Naive thymus-derived CD4-positive, alpha-beta T cell (primary cell): ENCODE measurements at regions not wholly inside any gene's neighbourhood (a gene's known extent, or its start where the extent isn't known, plus 50 kb on each side); places are given as distances from the start of the nearest gene placed in this dataset.

ENCODE experiments used
- ATAC-seq: fragments of 150-1000 bp; cut with Tn5 transposase; 2 replicates; pipeline ENCODE4 v1.10.0; 2021; ENCODE audit warnings: mild to moderate bottlenecking, moderate library complexity
- CTCF ChIA-PET: fragments of 350-600 bp; sonication (Branson Sonifier 250); formaldehyde crosslinking; loops from one replicate; lab custom pipeline; 2021; ENCODE audit warnings: antibody characterized with exemption; lab: Charles Lee
- POLR2A ChIA-PET: fragments of 350-600 bp; sonication (Branson Sonifier 250); formaldehyde crosslinking; loops from one replicate; lab custom pipeline; 2021; ENCODE audit warnings: antibody characterized with exemption, inconsistent platforms; lab: Charles Lee
- DNase-seq, 9 donors: peaks; one replicate each; pipeline versions ENCODE4 v3.0.0 to v3.0.0-alpha.2; 2020 to 2022; ENCODE audit warnings: mixed read lengths in 1 of 9
- H3K27ac ChIP-seq: one replicate; pipeline ENCODE4 v1.7.0; 2013; ENCODE audit warnings: mild to moderate bottlenecking, low read depth, low read length, moderate library complexity
- H3K27me3 ChIP-seq, 2 donors: one replicate each; pipeline ENCODE4 v1.7.0; 2013; ENCODE audit warnings: low read length in 2 of 2, mild to moderate bottlenecking in 2 of 2, moderate library complexity in 2 of 2; ENCODE audit not compliant: control insufficient read depth in 2 of 2, insufficient read depth in 2 of 2
- H3K36me3 ChIP-seq, 3 experiments: 1 replicate in 2 of 3; 2 replicates in 1 of 3; pipeline ENCODE4 v1.7.0; 2013; ENCODE audit warnings: low read length in 3 of 3, mild to moderate bottlenecking in 3 of 3, moderate library complexity in 1 of 3; ENCODE audit not compliant: insufficient read depth in 3 of 3, control insufficient read depth in 2 of 3
- H3K4me1 ChIP-seq, 2 donors: one replicate each; pipeline ENCODE4 v1.7.0; 2013; ENCODE audit warnings: low read length in 2 of 2, mild to moderate bottlenecking in 2 of 2, moderate library complexity in 1 of 2; ENCODE audit not compliant: control insufficient read depth in 2 of 2, insufficient read depth in 2 of 2
- H3K4me3 ChIP-seq: 2 replicates; pipeline ENCODE4 v1.7.0; 2013; ENCODE audit warnings: mild to moderate bottlenecking, low read length
- H3K9me3 ChIP-seq, 3 experiments: 1 replicate in 2 of 3; 2 replicates in 1 of 3; pipeline ENCODE4 v1.7.0; 2013; ENCODE audit warnings: low read length in 3 of 3; ENCODE audit not compliant: control insufficient read depth in 2 of 3
- H3K27ac Mint-ChIP-seq, 9 donors: one replicate each; pipeline ENCODE4 v1.8.0; 2020 to 2022; ENCODE audit warnings: mixed read lengths in 9 of 9, mild to moderate bottlenecking in 8 of 9, moderate library complexity in 5 of 9, inconsistent platforms in 2 of 9
- H3K27me3 Mint-ChIP-seq, 5 donors: one replicate each; pipeline ENCODE4 v1.8.0; 2021 to 2022; ENCODE audit warnings: mixed read lengths in 5 of 5, mild to moderate bottlenecking in 1 of 5
- H3K36me3 Mint-ChIP-seq, 5 donors: one replicate each; pipeline ENCODE4 v1.8.0; 2020 to 2022; ENCODE audit warnings: mixed read lengths in 5 of 5, mild to moderate bottlenecking in 3 of 5, inconsistent platforms in 1 of 5
- H3K4me1 Mint-ChIP-seq, 7 donors: one replicate each; pipeline ENCODE4 v1.8.0; 2020 to 2022; ENCODE audit warnings: mixed read lengths in 7 of 7, mild to moderate bottlenecking in 3 of 7, inconsistent platforms in 1 of 7
- H3K4me3 Mint-ChIP-seq, 10 donors: one replicate each; pipeline ENCODE4 v1.8.0; 2020 to 2022; ENCODE audit warnings: mild to moderate bottlenecking in 10 of 10, mixed read lengths in 10 of 10, moderate library complexity in 6 of 10, inconsistent platforms in 2 of 10
- H3K9me3 Mint-ChIP-seq, 11 donors: one replicate each; pipeline ENCODE4 v1.8.0; 2020 to 2022; ENCODE audit warnings: mixed read lengths in 11 of 11, mild to moderate bottlenecking in 4 of 11, inconsistent platforms in 1 of 11, moderate library complexity in 1 of 11
- intact Hi-C, 2 donors: fragments of 100-400 bp; cut with micrococcal nuclease; formaldehyde crosslinking; loops; one replicate each; pipeline ENCODE4 v1.15.1; 2023

- H3K36me3 ChIP-seq, result no peaks in the 10 kb centered on the region
- H3K27ac ChIP-seq, result no peak overlapping the region
- ChIA-PET CTCF (interaction anchor here (1.2 kb wide), 1 partner anchor 12 kb away, joined by 3 read pairs; no protein-coding TSS in a partner anchor), POLR2A (interaction anchor here (0.6 kb wide), 1 partner anchor 282 kb away, joined by 3 read pairs; no protein-coding TSS in a partner anchor)
- ATAC-seq (peak; percentile 44), DNase-seq (no peak)
- H3K4me1 ChIP-seq, result peaks cover 32 to 35% of the 10 kb centered on the region in 2 donors
- intact Hi-C loops, result no loop called here
- peaks cover 0 to 4% (median 0%) of the 10 kb centered on the region in 5 donors for H3K27me3 Mint-ChIP-seq
- H3K4me3 Mint-ChIP-seq, result no peak overlapping the region
- no peaks in the 10 kb centered on the region for H3K9me3 ChIP-seq
- H3K27ac Mint-ChIP-seq, result peak overlapping the region in 1 of 9 donors; percentile 16
- peaks cover 0 to 2% (median 0%) of the 10 kb centered on the region in 11 donors for H3K9me3 Mint-ChIP-seq
- peaks cover 0 to 2% (median 0%) of the 10 kb centered on the region in 5 donors for H3K36me3 Mint-ChIP-seq
- H3K4me1 Mint-ChIP-seq, result peaks cover 0 to 16% (median 0%) of the 10 kb centered on the region in 7 donors
- no peak overlapping the region for H3K4me3 ChIP-seq
- no peaks in the 10 kb centered on the region for H3K27me3 ChIP-seq
These were observed 607.0 kb downstream of the NPHP4 start for GRCh38 chr1:5385096-5385799.

GRCh38 chr1:5381491-5381890 is 610.7 kb downstream of the NPHP4 start:
- no peak for ATAC-seq

GRCh38 chr1:5379176-5379759 is 613.0 kb downstream of the NPHP4 start:
- no peaks in the 10 kb centered on the region for H3K27me3 ChIP-seq
- Mint-ChIP-seq H3K27me3 (peaks cover 0 to 4% (median 0%) of the 10 kb centered on the region in 5 donors), H3K27ac (no peak overlapping the region), H3K36me3 (no peaks in the 10 kb centered on the region), H3K4me1 (peaks cover 0 to 12% (median 0%) of the 10 kb centered on the region in 7 donors), H3K9me3 (peaks cover 0 to under 1% (median 0%) of the 10 kb centered on the region in 11 donors), H3K4me3 (no peak overlapping the region)
- ChIA-PET CTCF (no interaction called here), POLR2A (interaction anchor here (1.3 to 2.2 kb wide), 2 partner anchors 8 to 9 kb away, joined by 4 to 11 read pairs; no protein-coding TSS in a partner anchor)
- no peak overlapping the region for H3K27ac ChIP-seq
- H3K9me3 ChIP-seq, result no peaks in the 10 kb centered on the region
- ATAC-seq, result no peak
- H3K4me3 ChIP-seq, result no peak overlapping the region
- H3K4me1 ChIP-seq, result no peaks in the 10 kb centered on the region
- DNase-seq, result no peak
- intact Hi-C loops, result no loop called here
- no peaks in the 10 kb centered on the region for H3K36me3 ChIP-seq

More at GRCh38 chr1:5381491-5381890, 610.7 kb downstream of the NPHP4 start:
- ChIA-PET CTCF (no interaction called here), POLR2A (interaction anchor here (0.7 to 2.2 kb wide), 2 partner anchors 10 to 21 kb away, joined by 3 to 11 read pairs; no protein-coding TSS in a partner anchor)
- Histone ChIP-seq H3K4me3 (no peak overlapping the region), H3K36me3 (no peaks in the 10 kb centered on the region), H3K27me3 (no peaks in the 10 kb centered on the region), H3K4me1 (no peaks in the 10 kb centered on the region), H3K9me3 (no peaks in the 10 kb centered on the region), H3K27ac (no peak overlapping the region)
- Mint-ChIP-seq H3K36me3 (no peaks in the 10 kb centered on the region), H3K4me3 (no peak overlapping the region), H3K27ac (no peak overlapping the region), H3K27me3 (peaks cover 0 to 4% (median 0%) of the 10 kb centered on the region in 5 donors), H3K4me1 (peaks cover 0 to 12% (median 0%) of the 10 kb centered on the region in 7 donors), H3K9me3 (no peaks in the 10 kb centered on the region)
- intact Hi-C loops, result no loop called here
- DNase-seq, result no peak

GRCh38 chr1:5376538-5377247 is 615.5 kb downstream of the NPHP4 start:
- H3K4me3 Mint-ChIP-seq, result no peak overlapping the region
- H3K27ac ChIP-seq, result no peak overlapping the region
- CTCF ChIA-PET, result interaction anchor here (0.7 kb wide), 1 partner anchor 88 kb away, joined by 3 read pairs; no protein-coding TSS in a partner anchor
- H3K27me3 ChIP-seq, result no peaks in the 10 kb centered on the region
- H3K36me3 ChIP-seq, result no peaks in the 10 kb centered on the region
- no peak overlapping the region for H3K4me3 ChIP-seq
- no peak for DNase-seq
- no peaks in the 10 kb centered on the region for H3K4me1 ChIP-seq
- intact Hi-C loops, result no loop called here
- POLR2A ChIA-PET, result interaction anchor here (0.9 kb wide), 1 partner anchor 14 kb away, joined by 3 read pairs; no protein-coding TSS in a partner anchor
- H3K27me3 Mint-ChIP-seq, result peaks cover 0 to 3% (median 0%) of the 10 kb centered on the region in 5 donors
- no peak overlapping the region for H3K27ac Mint-ChIP-seq
- ATAC-seq, result no peak
- H3K9me3 Mint-ChIP-seq, result peaks cover 0 to 22% (median 8%) of the 10 kb centered on the region in 11 donors
- H3K9me3 ChIP-seq, result peaks cover 0 to 7% (median 0%) of the 10 kb centered on the region in 3 experiments
- peaks cover 0 to 12% (median 3%) of the 10 kb centered on the region in 7 donors for H3K4me1 Mint-ChIP-seq
- peaks cover 0 to 13% (median 4%) of the 10 kb centered on the region in 5 donors for H3K36me3 Mint-ChIP-seq

DNA sequence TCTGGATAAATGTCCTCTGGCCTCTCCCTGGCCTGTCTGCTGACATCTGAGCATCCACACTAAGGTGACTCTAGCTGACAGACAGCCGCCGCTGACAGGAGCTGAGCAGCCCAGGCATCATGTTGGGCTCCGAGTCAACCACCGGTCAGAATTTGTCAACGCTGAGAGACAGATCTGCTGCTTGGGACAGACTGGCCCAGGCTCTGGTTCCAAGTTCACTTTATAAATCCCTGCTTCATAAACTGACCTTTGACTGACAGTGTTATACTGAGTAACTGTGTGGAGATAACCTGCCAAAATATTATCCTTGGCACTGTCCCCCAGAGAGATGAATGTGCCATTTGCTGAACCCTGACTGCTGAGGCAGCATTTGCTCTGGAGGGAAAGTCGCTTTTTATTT is 616.7 kb downstream of the NPHP4 start:
- Histone ChIP-seq H3K27me3 (no peaks in the 10 kb centered on the region), H3K4me3 (no peak overlapping the region), H3K9me3 (peaks cover 0 to 7% (median 0%) of the 10 kb centered on the region in 3 experiments), H3K36me3 (no peaks in the 10 kb centered on the region), H3K4me1 (peaks cover 3 to 7% of the 10 kb centered on the region in 2 donors), H3K27ac (no peak overlapping the region)
- intact Hi-C loops, result no loop called here
- H3K4me1 Mint-ChIP-seq, result peaks cover 5 to 22% (median 10%) of the 10 kb centered on the region in 7 donors
- peaks cover 0 to 21% (median 4%) of the 10 kb centered on the region in 5 donors for H3K36me3 Mint-ChIP-seq
- ATAC-seq (no peak), DNase-seq (no peak)
- no peak overlapping the region for H3K27ac Mint-ChIP-seq
- no peak overlapping the region for H3K4me3 Mint-ChIP-seq
- CTCF ChIA-PET, result no interaction called here
- no peaks in the 10 kb centered on the region for H3K27me3 Mint-ChIP-seq
- POLR2A ChIA-PET, result no interaction called here
- H3K9me3 Mint-ChIP-seq, result peaks cover 0 to 24% (median 8%) of the 10 kb centered on the region in 11 donors

GRCh38 chr1:5374192-5374591 is 618.0 kb downstream of the NPHP4 start:
- no peak overlapping the region for H3K4me3 ChIP-seq
- DNase-seq (no peak), ATAC-seq (no peak)
- Mint-ChIP-seq H3K9me3 (peaks cover 0 to 24% (median 8%) of the 10 kb centered on the region in 11 donors), H3K27ac (no peak overlapping the region), H3K27me3 (no peaks in the 10 kb centered on the region), H3K36me3 (peaks cover 0 to 25% (median 4%) of the 10 kb centered on the region in 5 donors), H3K4me3 (no peak overlapping the region), H3K4me1 (peaks cover 12 to 29% (median 18%) of the 10 kb centered on the region in 7 donors)
- ChIA-PET POLR2A (no interaction called here), CTCF (no interaction called here)
- H3K4me1 ChIP-seq, result peaks cover 14 to 15% of the 10 kb centered on the region in 2 donors
- no peak overlapping the region for H3K27ac ChIP-seq
- peaks cover 0 to 7% (median 0%) of the 10 kb centered on the region in 3 experiments for H3K9me3 ChIP-seq
- intact Hi-C loops, result loop anchor here in 1 of 2 donors (5.0 kb wide), 1 partner anchor 37 kb away; no protein-coding TSS in a partner anchor
- H3K27me3 ChIP-seq, result no peaks in the 10 kb centered on the region
- no peaks in the 10 kb centered on the region for H3K36me3 ChIP-seq
